ENCODE measurements at regions not wholly inside any gene's neighbourhood (a gene's known extent, or its start where the extent isn't known, plus 50 kb on each side); places are given as distances from the start of the nearest gene placed in this dataset.

DNA sequence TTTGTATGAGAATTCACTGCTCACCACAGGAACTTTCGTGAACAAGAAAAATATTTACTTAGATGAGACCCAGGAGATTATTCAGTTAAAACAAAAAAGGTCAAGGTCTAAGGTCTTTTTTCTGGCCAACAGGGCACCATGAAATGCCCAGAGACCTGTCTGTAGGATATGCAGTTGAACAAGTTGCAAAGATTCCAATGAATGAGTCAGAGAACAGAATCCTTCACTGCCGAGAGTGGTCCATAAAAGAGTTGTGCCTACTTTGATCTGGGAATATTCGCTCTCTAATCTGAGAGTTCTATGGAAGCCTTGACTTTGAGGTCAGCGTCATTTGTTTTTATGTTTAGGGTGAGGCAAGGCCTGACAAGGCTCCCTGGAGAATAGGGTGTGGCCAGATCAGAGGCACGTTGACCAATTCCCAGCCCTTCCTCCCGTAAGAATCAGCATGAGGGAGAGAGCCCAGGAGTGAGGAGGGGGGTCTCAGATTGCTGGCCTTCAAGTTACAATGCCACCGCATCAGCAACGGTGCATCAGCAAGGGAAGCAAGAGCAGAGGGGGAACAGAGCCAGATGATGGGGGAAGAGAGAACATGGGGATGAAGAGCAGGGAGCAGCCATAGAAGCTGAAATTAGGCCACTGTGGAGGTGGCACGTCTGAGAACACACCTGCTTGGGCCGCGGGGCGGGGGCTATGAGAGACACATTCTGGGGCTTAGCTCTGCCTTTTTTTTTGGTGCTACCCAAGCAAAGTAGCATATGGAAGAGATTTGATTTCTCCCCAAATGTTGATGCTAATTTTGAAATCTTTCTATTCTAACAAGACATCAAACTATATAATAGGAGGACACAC lies 206.4 kb upstream of the RAB4A start:
- Mint-ChIP-seq H3K4me1 (ENCODE audit: low read depth) (no peaks in the 10 kb centered on the region), H3K36me3 (ENCODE audit: low read depth) (peaks cover 5% of the 10 kb centered on the region; the same call in 1 of the 2 replicates), H3K4me3 (no peak overlapping the region), H3K27me3 (ENCODE audit: insufficient read depth) (peaks cover 2% of the 10 kb centered on the region), H3K27ac (no peak overlapping the region), H3K9me3 (peaks cover 51% of the 10 kb centered on the region)
- TF ChIP-seq, protein P1, sequence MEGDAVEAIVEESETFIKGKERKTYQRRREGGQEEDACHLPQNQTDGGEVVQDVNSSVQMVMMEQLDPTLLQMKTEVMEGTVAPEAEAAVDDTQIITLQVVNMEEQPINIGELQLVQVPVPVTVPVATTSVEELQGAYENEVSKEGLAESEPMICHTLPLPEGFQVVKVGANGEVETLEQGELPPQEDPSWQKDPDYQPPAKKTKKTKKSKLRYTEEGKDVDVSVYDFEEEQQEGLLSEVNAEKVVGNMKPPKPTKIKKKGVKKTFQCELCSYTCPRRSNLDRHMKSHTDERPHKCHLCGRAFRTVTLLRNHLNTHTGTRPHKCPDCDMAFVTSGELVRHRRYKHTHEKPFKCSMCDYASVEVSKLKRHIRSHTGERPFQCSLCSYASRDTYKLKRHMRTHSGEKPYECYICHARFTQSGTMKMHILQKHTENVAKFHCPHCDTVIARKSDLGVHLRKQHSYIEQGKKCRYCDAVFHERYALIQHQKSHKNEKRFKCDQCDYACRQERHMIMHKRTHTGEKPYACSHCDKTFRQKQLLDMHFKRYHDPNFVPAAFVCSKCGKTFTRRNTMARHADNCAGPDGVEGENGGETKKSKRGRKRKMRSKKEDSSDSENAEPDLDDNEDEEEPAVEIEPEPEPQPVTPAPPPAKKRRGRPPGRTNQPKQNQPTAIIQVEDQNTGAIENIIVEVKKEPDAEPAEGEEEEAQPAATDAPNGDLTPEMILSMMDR (IDR thresholded peaks at IDR 0.05): no peak
- no peak for DNase-seq

DNA sequence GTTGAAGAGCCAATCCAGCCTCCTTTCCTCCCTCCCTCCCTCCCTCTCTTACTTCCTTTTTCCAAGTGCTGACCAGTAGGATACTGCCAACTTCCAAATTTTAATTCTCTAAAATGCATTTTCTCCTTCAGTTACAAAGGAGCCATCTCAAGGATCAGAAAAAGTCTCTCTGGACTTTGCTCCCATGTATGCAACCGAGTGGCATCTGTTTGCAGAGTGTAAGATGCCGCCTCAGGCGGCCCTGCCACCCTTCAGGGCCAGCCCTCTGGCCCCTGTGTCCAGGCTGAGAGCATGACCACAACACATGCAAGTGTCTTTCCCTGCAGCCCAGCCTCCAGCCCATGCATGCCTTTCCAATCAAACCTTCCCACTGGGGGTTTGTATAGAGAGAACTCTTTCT lies 205.3 kb upstream of the RAB4A start:
- H3K4me3 Mint-ChIP-seq: no peak overlapping the region
- no peak overlapping the region for H3K27ac Mint-ChIP-seq
- no peaks in the 10 kb centered on the region for H3K4me1 Mint-ChIP-seq (ENCODE audit: low read depth)

DNA sequence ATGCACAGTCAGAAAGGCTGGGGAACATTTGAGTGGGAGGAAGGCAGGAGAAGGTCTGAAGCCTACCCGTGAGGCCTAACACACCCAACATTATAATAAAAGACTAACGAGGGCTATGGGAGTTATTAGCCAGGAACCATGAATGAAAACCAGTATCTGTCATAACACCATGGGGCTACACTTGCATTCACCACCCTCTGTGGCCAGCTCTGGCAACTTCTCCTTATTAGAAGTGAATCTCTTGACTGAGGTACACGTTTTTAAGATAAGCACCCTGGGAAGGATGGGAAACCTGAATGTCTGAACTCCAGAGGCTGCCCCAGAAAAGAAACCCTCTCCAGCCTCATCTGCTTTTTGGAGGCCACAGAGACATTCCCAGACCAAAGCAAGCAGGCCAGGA lies 204.3 kb upstream of the RAB4A start:
- TF ChIP-seq, protein P1 (IDR thresholded peaks at IDR 0.05): no peak
- Mint-ChIP-seq H3K9me3 (peaks cover 46% of the 10 kb centered on the region), H3K4me1 (ENCODE audit: low read depth) (no peaks in the 10 kb centered on the region), H3K36me3 (ENCODE audit: low read depth) (peaks cover 5% of the 10 kb centered on the region; the same call in 1 of the 2 replicates), H3K4me3 (no peak overlapping the region), H3K27ac (no peak overlapping the region), H3K27me3 (ENCODE audit: insufficient read depth) (no peaks in the 10 kb centered on the region; the same call in 1 of the 2 replicates)
- no peak for DNase-seq

More for the DNA sequence above, 205.3 kb upstream of the RAB4A start:
- H3K36me3 Mint-ChIP-seq (ENCODE audit: low read depth): peaks cover 5% of the 10 kb centered on the region; the same call in 1 of the 2 replicates
- TF ChIP-seq, protein P1 (IDR thresholded peaks at IDR 0.05): no peak
- no peaks in the 10 kb centered on the region; the same call in 1 of the 2 replicates for H3K27me3 Mint-ChIP-seq (ENCODE audit: insufficient read depth)
- no peak for DNase-seq
- peaks cover 44% of the 10 kb centered on the region for H3K9me3 Mint-ChIP-seq

DNA sequence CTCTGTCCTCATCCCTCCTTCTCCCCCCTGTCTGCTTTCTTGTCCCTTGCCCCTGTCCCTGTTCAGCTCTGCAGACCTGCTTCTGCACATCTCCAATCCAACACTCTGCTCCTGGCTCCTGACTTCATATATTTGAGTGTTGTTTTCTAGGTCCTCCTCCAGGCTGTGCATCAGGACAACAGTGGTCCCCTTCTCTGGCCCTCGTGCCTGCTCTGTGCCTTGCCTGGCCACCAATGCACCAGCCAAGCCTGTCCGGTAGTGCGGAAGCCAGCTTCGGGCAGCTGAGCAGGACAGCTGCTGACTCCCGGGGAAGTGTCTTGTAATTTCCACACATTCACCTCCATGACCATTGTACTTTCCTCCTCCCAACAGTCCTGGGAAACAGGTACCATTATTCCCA lies 203.4 kb upstream of the RAB4A start:
- Mint-ChIP-seq H3K27ac (no peak overlapping the region), H3K4me3 (no peak overlapping the region), H3K36me3 (ENCODE audit: low read depth) (peaks cover 5% of the 10 kb centered on the region; the same call in 1 of the 2 replicates), H3K27me3 (ENCODE audit: insufficient read depth) (peaks cover 1% of the 10 kb centered on the region; the same call in 1 of the 2 replicates), H3K9me3 (peaks cover 48% of the 10 kb centered on the region), H3K4me1 (ENCODE audit: low read depth) (no peaks in the 10 kb centered on the region)
- TF ChIP-seq, protein P1 (IDR thresholded peaks at IDR 0.05): no peak
- no peak for DNase-seq

DNA sequence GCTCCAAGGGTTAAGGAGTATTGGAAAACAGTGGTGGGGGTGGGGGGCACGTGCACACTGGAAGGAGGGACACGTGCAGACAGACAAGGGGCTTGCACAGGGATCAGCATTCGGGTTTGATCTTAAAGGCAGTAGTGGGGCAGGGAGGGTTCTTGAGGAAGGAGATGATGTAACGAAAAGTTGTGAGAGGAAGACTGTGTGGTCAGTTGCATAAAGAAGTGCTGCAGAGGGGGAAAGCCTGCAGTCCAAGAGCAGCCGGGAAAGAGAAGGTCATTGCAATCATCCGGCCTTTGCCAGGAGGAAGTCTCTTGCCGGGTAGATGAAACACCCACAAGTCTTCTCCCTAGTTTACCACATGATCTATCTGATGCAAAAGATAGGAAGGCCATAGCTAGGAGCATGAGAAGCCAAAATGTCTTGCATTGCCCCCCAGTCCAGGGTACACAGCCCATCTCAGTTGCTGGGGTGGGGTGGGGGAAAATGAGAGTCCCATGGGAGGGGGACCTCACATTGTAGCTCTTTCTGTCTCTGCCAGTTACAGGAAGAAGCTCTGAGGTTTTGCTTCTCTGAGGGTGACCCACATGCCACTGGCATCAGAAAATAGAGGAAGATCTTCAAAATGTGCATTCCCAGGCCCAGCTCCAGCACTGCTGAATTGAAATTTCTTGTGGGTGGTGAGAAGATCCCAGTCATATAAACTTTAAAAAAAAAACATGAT lies 202.5 kb upstream of the RAB4A start:
- TF ChIP-seq, protein P1 (IDR thresholded peaks at IDR 0.05): no peak
- H3K27ac Mint-ChIP-seq: no peak overlapping the region
- peaks cover 48% of the 10 kb centered on the region for H3K9me3 Mint-ChIP-seq
- H3K4me1 Mint-ChIP-seq (ENCODE audit: low read depth): no peaks in the 10 kb centered on the region
- H3K36me3 Mint-ChIP-seq (ENCODE audit: low read depth): peaks cover 5% of the 10 kb centered on the region; the same call in 1 of the 2 replicates
- DNase-seq: no peak
- peaks cover 1% of the 10 kb centered on the region; the same call in 1 of the 2 replicates for H3K27me3 Mint-ChIP-seq (ENCODE audit: insufficient read depth)
- H3K4me3 Mint-ChIP-seq: no peak overlapping the region

Measured in HFFc6 (cell line).